ENCODE measurements at regions not wholly inside any gene's neighbourhood (a gene's known extent, or its start where the extent isn't known, plus 50 kb on each side); places are given as distances from the start of the nearest gene placed in this dataset.

DNA sequence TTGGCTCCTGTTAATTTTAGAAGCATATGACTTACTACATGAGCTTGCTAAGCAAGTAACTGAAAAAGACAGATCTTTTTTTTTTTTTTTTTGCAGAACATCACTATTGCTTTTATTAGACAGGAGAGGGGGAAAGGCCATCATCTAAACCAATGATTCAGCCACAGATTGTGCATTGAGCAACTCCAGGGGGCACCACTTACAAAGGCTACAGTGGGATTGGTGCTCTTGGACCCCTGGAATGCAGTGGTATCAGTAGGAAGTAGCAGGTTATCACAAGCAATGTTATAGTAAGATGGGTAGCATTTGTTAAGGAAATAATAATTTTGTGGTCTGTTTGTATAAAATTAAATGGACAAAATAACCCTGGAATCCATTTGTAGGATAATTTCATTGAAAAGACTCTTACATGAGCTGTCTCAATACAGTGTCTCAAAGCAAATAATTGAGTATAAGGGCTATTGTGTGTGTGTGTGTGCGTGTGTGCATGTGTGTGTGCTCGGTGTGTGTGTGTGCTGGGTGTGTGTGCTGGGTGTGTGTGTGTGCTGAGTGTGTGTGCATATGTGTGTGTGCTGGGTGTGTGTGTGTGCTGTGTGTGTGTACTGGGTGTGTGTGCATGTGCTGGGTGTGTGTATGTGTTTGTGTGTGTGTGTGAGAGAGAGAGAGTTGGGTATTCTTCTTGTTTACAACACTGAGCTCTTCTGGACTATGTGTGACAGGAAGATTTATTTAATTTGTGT is 296.3 kb downstream of the PCDH7 start:
- Histone ChIP-seq H2BK120ac (ENCODE audit: low read depth, low read length, poor library complexity, severe bottlenecking) (no peak overlapping the region), H4K91ac (ENCODE audit: insufficient read length, low read depth, low read length) (no peak overlapping the region), H3K9ac (ENCODE audit: extremely low read depth, insufficient read length, low read length) (no peak overlapping the region), H3K4me1 (ENCODE audit: insufficient read depth, low read length) (no peaks in the 10 kb centered on the region), H3K27ac (ENCODE audit: insufficient read length, low read depth, low read length) (no peak overlapping the region), H3K18ac (ENCODE audit: insufficient read length, low read depth, low read length) (no peak overlapping the region), H4K8ac (replicated peaks; ENCODE audit: insufficient read length, low read depth, low read length) (no peak overlapping the region), H3K4me2 (ENCODE audit: insufficient read depth, insufficient read length, low read length) (no peak overlapping the region), H3K14ac (ENCODE audit: insufficient read depth, low read length) (no peak overlapping the region), H3K23me2 (ENCODE audit: insufficient read length, low read depth, low read length, poor library complexity, severe bottlenecking) (no peaks in the 10 kb centered on the region), H3K56ac (ENCODE audit: insufficient read length, low read depth, low read length) (no peak overlapping the region), H4K20me1 (ENCODE audit: control insufficient read depth, insufficient read depth, insufficient read length) (no peaks in the 10 kb centered on the region), H3K9me3 (ENCODE audit: control insufficient read depth, low read depth, low read length) (no peaks in the 10 kb centered on the region), H2AK5ac (ENCODE audit: insufficient read length, low read length) (no peak overlapping the region), H2BK5ac (ENCODE audit: insufficient read length, low read length) (no peak overlapping the region), H3K79me2 (ENCODE audit: insufficient read depth, low read length) (no peaks in the 10 kb centered on the region), H2BK20ac (ENCODE audit: low read depth, low read length, poor library complexity, severe bottlenecking) (no peak overlapping the region), H3K79me1 (ENCODE audit: insufficient read depth, low read depth, low read length, poor library complexity, severe bottlenecking) (no peaks in the 10 kb centered on the region), H2BK12ac (ENCODE audit: insufficient read length, low read depth, low read length) (no peak overlapping the region), H2BK15ac (ENCODE audit: low read depth, low read length) (no peak overlapping the region), H3K23ac (ENCODE audit: insufficient read length, low read depth, low read length) (no peak overlapping the region), H2AFZ (ENCODE audit: low read length) (no peak overlapping the region), H3T11ph (ENCODE audit: low read length) (no peak overlapping the region), H3K27me3 (ENCODE audit: insufficient read depth, low read length) (no peaks in the 10 kb centered on the region), H3K4ac (ENCODE audit: low read depth, low read length) (no peak overlapping the region), H4K5ac (ENCODE audit: insufficient read length, low read depth, low read length) (no peak overlapping the region)
- Mint-ChIP-seq H3K9me3 (no peaks in the 10 kb centered on the region), H3K27me3 (ENCODE audit: low read depth) (no peaks in the 10 kb centered on the region), H3K4me1 (peaks cover 4 to 13% of the 10 kb centered on the region in 2 experiments), H3K4me3 (no peak overlapping the region; a peak in 1 of 5 replicates), H3K36me3 (ENCODE audit: insufficient read depth in 1 of 3, low read depth in 3 of 3) (no peaks in the 10 kb centered on the region), H3K27ac (peak overlapping the region in 2 of 3 experiments; percentile 17 to 44; a peak in 3 of 7 replicates)
- no CpG with 5 or more reads among the region's 2 CpGs for WGBS (ENCODE audit: extremely low coverage, insufficient read length, low lambda C conversion rate)
- TF ChIP-seq, protein P1, sequence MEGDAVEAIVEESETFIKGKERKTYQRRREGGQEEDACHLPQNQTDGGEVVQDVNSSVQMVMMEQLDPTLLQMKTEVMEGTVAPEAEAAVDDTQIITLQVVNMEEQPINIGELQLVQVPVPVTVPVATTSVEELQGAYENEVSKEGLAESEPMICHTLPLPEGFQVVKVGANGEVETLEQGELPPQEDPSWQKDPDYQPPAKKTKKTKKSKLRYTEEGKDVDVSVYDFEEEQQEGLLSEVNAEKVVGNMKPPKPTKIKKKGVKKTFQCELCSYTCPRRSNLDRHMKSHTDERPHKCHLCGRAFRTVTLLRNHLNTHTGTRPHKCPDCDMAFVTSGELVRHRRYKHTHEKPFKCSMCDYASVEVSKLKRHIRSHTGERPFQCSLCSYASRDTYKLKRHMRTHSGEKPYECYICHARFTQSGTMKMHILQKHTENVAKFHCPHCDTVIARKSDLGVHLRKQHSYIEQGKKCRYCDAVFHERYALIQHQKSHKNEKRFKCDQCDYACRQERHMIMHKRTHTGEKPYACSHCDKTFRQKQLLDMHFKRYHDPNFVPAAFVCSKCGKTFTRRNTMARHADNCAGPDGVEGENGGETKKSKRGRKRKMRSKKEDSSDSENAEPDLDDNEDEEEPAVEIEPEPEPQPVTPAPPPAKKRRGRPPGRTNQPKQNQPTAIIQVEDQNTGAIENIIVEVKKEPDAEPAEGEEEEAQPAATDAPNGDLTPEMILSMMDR (conservative IDR thresholded peaks at IDR 0.05), result peak; percentile 50; the same call in 2 of the 3 replicates
- DNase-seq, result peak; percentile 28

All from H9 (cell line).